Osteocyte (in vitro differentiated cells): ENCODE measurements at regions not wholly inside any gene's neighbourhood (a gene's known extent, or its start where the extent isn't known, plus 50 kb on each side); places are given as distances from the start of the nearest gene placed in this dataset.

Experiments used
- DNase-seq: peaks from one replicate; pipeline ENCODE4 v3.0.0; 2021; ENCODE audit warnings: mixed read lengths; ENCODE audit not compliant: unreplicated experiment; ENCODE audit errors: extremely low spot score
- H3K27ac Mint-ChIP-seq: one replicate; pipeline ENCODE4 v1.8.0; 2021; ENCODE audit warnings: mild to moderate bottlenecking, mixed read lengths; ENCODE audit not compliant: unreplicated experiment
- H3K27me3 Mint-ChIP-seq: one replicate; pipeline ENCODE4 v1.8.0; 2021; ENCODE audit warnings: mixed read lengths; ENCODE audit not compliant: unreplicated experiment
- H3K36me3 Mint-ChIP-seq: one replicate; pipeline ENCODE4 v1.8.0; 2021; ENCODE audit warnings: mixed read lengths; ENCODE audit not compliant: unreplicated experiment
- H3K4me1 Mint-ChIP-seq: one replicate; pipeline ENCODE4 v1.8.0; 2021; ENCODE audit warnings: mixed read lengths; ENCODE audit not compliant: unreplicated experiment
- H3K4me3 Mint-ChIP-seq: one replicate; pipeline ENCODE4 v1.8.0; 2021; ENCODE audit warnings: mild to moderate bottlenecking, moderate library complexity, mixed read lengths; ENCODE audit not compliant: unreplicated experiment
- H3K9me3 Mint-ChIP-seq: one replicate; pipeline ENCODE4 v1.8.0; 2021; ENCODE audit warnings: mixed read lengths; ENCODE audit not compliant: unreplicated experiment
- CTCF ChIP-seq: fragments of 200-600 bp; sonication (generic); IDR thresholded peaks from 2 replicates; pipeline ENCODE4 v1.5.0; 2021; ENCODE audit warnings: antibody characterized with exemption, mild to moderate bottlenecking, moderate library complexity

- no peak overlapping the region for H3K27ac Mint-ChIP-seq
- no peak for DNase-seq
- no peak overlapping the region for H3K4me3 Mint-ChIP-seq
- TF ChIP-seq CTCF, result no peak
- peaks cover 12% of the 10 kb centered on the region for H3K4me1 Mint-ChIP-seq
- H3K36me3 Mint-ChIP-seq, result no peaks in the 10 kb centered on the region
- no peaks in the 10 kb centered on the region for H3K9me3 Mint-ChIP-seq
- H3K27me3 Mint-ChIP-seq, result peaks cover 36% of the 10 kb centered on the region
Observed at GRCh38 chr3:117762621-117763037, 1053.0 kb downstream of the TUSC7 start.

GRCh38 chr3:117763561-117763960 is 1054.0 kb downstream of the TUSC7 start:
- DNase-seq, result no peak
- TF ChIP-seq CTCF, result no peak
- no peaks in the 10 kb centered on the region for H3K9me3 Mint-ChIP-seq
- no peak overlapping the region for H3K4me3 Mint-ChIP-seq
- H3K27ac Mint-ChIP-seq, result no peak overlapping the region
- peaks cover 12% of the 10 kb centered on the region for H3K4me1 Mint-ChIP-seq
- H3K27me3 Mint-ChIP-seq, result peaks cover 34% of the 10 kb centered on the region
- H3K36me3 Mint-ChIP-seq, result no peaks in the 10 kb centered on the region

- no peak for DNase-seq
- H3K4me1 Mint-ChIP-seq, result peaks cover under 1% of the 10 kb centered on the region
- no peaks in the 10 kb centered on the region for H3K36me3 Mint-ChIP-seq
- no peaks in the 10 kb centered on the region for H3K9me3 Mint-ChIP-seq
- H3K27me3 Mint-ChIP-seq, result peaks cover 13% of the 10 kb centered on the region
- H3K4me3 Mint-ChIP-seq, result no peak overlapping the region
- TF ChIP-seq CTCF, result no peak
- H3K27ac Mint-ChIP-seq, result no peak overlapping the region
Observed at GRCh38 chr3:117768581-117768980, 1059.0 kb downstream of the TUSC7 start.

GRCh38 chr3:117774130-117774529 is 1064.6 kb downstream of the TUSC7 start:
- no peaks in the 10 kb centered on the region for H3K27me3 Mint-ChIP-seq
- no peak for TF ChIP-seq CTCF
- no peaks in the 10 kb centered on the region for H3K4me1 Mint-ChIP-seq
- no peak overlapping the region for H3K27ac Mint-ChIP-seq
- no peak overlapping the region for H3K4me3 Mint-ChIP-seq
- H3K9me3 Mint-ChIP-seq, result peaks cover 8% of the 10 kb centered on the region
- no peak for DNase-seq
- no peaks in the 10 kb centered on the region for H3K36me3 Mint-ChIP-seq

- Mint-ChIP-seq H3K27me3 (no peaks in the 10 kb centered on the region), H3K9me3 (no peaks in the 10 kb centered on the region), H3K36me3 (no peaks in the 10 kb centered on the region), H3K27ac (no peak overlapping the region), H3K4me1 (peaks cover 51% of the 10 kb centered on the region), H3K4me3 (no peak overlapping the region)
- no peak for TF ChIP-seq CTCF
- DNase-seq, result no peak
Observed at GRCh38 chr3:117786349-117786748, 1076.8 kb downstream of the TUSC7 start.
